ENCODE measurements at regions not wholly inside any gene's neighbourhood (a gene's known extent, or its start where the extent isn't known, plus 50 kb on each side); places are given as distances from the start of the nearest gene placed in this dataset.

- FAIRE-seq (no peak), ATAC-seq (no peak), DNase-seq (ENCODE audit: extremely low read depth in 1 of 4, low spot score in 3 of 4) (no peak)
- H3K4me2 ChIP-seq (ENCODE audit: insufficient read depth, low read length) = no peak overlapping the region
- H3K36me3 ChIP-seq (ENCODE audit: control insufficient read depth, insufficient read depth, low read length) = no peaks in the 10 kb centered on the region
- H4K20me1 ChIP-seq (replicated peaks; ENCODE audit: control insufficient read depth, insufficient read depth, low read length) = no peaks in the 10 kb centered on the region; the same call in 1 of the 2 replicates
- in situ Hi-C loops (cut with MboI) = no loop called here
- no peak overlapping the region for H3K27ac ChIP-seq (ENCODE audit: extremely low read depth, low read depth, low read length)
- BruUV-seq (replicated peaks) = no TSS peak
- no peak overlapping the region for H2AFZ ChIP-seq (ENCODE audit: low read depth, low read length)
- POLR2A ChIA-PET = no interaction called here
- H3K4me3 ChIP-seq = no peak overlapping the region
- H3K9ac ChIP-seq (ENCODE audit: insufficient read depth in 1 of 2, low read depth in 2 of 2, low read length in 2 of 2) = no peak overlapping the region
- no peaks in the 10 kb centered on the region for H3K27me3 ChIP-seq (ENCODE audit: control insufficient read depth in 2 of 2, insufficient read depth in 2 of 2, low read length in 2 of 2)
- H3K4me1 ChIP-seq (replicated peaks in 1 of 2; ENCODE audit: control insufficient read depth in 2 of 2, insufficient read depth in 2 of 2, low read length in 2 of 2) = no peaks in the 10 kb centered on the region
- H3K9me1 ChIP-seq (ENCODE audit: control insufficient read depth, insufficient read depth, low read length) = no peaks in the 10 kb centered on the region
- intact Hi-C loops (cut with micrococcal nuclease) = no loop called here
- no peaks in the 10 kb centered on the region for H3K9me3 ChIP-seq (replicated peaks; ENCODE audit: control insufficient read depth, insufficient read depth, low read depth, low read length)
- no peaks in the 10 kb centered on the region for H3K79me2 ChIP-seq (ENCODE audit: control insufficient read depth, insufficient read depth, low read length)
- CTCF ChIA-PET (ENCODE audit: low intra/inter-chr PET ratio) = no interaction called here
- TF ChIP-seq KAT8 (IDR thresholded peaks at IDR 0.05; ENCODE audit: low read depth) = no peak
- TF ChIP-seq SMAD4 (CRISPR knock-in tag; conservative IDR thresholded peaks at IDR 0.05) = no peak
- no peak for TF ChIP-seq SMAD1 (IDR thresholded peaks at IDR 0.05; ENCODE audit: low read depth, low read length, partially characterized antibody)
- TF ChIP-seq PRMT5 (CRISPR knock-in tag; IDR thresholded peaks at IDR 0.05) = no peak
- TF ChIP-seq ZNF212 (CRISPR knock-in tag; IDR thresholded peaks at IDR 0.05) = no peak
- no peak for TF ChIP-seq TSHZ1 (CRISPR knock-in tag; IDR thresholded peaks at IDR 0.05)
- no peak for TF ChIP-seq CHD7 (IDR thresholded peaks at IDR 0.05; ENCODE audit: low read depth, low read length)
- TF ChIP-seq, protein P1, sequence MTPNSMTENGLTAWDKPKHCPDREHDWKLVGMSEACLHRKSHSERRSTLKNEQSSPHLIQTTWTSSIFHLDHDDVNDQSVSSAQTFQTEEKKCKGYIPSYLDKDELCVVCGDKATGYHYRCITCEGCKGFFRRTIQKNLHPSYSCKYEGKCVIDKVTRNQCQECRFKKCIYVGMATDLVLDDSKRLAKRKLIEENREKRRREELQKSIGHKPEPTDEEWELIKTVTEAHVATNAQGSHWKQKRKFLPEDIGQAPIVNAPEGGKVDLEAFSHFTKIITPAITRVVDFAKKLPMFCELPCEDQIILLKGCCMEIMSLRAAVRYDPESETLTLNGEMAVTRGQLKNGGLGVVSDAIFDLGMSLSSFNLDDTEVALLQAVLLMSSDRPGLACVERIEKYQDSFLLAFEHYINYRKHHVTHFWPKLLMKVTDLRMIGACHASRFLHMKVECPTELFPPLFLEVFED (CRISPR knock-in tag; conservative IDR thresholded peaks at IDR 0.05) = no peak
Measured at GRCh38 chr1:222912730-222913129, 97.9 kb downstream of the DISP1 start.
